COLO668 (cell line): ENCODE measurements at regions not wholly inside any gene's neighbourhood (a gene's known extent, or its start where the extent isn't known, plus 50 kb on each side); places are given as distances from the start of the nearest gene placed in this dataset.
"Not testable (repeated sequence)": the region's sequence is repeated elsewhere in the genome, so short reads cannot be mapped to it uniquely, and the experiment has no call there.

Experiments used
- DNase-seq: peaks from one replicate; lab custom pipeline; 2025; ENCODE audit not compliant: unreplicated experiment; lab: John Stamatoyannopoulos, UW

- no peak for DNase-seq
Observed at GRCh38 chr11:59008947-59009346, 69.7 kb downstream of the GLYATL1 start.

GRCh38 chr11:59009661-59010060 lies 70.4 kb downstream of the GLYATL1 start:
- DNase-seq = no peak

GRCh38 chr11:59010708-59011107 lies 71.4 kb downstream of the GLYATL1 start:
- DNase-seq = no peak

- peak; percentile 48 for DNase-seq
Observed at GRCh38 chr11:59011655-59012397, 72.5 kb downstream of the GLYATL1 start.

GRCh38 chr11:59012398-59013265 lies 73.3 kb downstream of the GLYATL1 start:
- no peak for DNase-seq

- DNase-seq = peak; percentile 51
Observed at GRCh38 chr11:59025097-59025496, 61.0 kb upstream of the GLYATL1B start.

- no peak for DNase-seq
Observed at GRCh38 chr11:59028105-59028504, 58.0 kb upstream of the GLYATL1B start.

GRCh38 chr11:59029366-59029889 lies 56.7 kb upstream of the GLYATL1B start:
- no peak for DNase-seq

- no peak for DNase-seq
Observed at GRCh38 chr11:59030037-59030436, 56.1 kb upstream of the GLYATL1B start.

- not testable (repeated sequence) for DNase-seq
Observed at GRCh38 chr11:59031746-59032145, 54.4 kb upstream of the GLYATL1B start.
